GM20000 (cell line): ENCODE measurements at regions not wholly inside any gene's neighbourhood (a gene's known extent, or its start where the extent isn't known, plus 50 kb on each side); places are given as distances from the start of the nearest gene placed in this dataset.

Experiments
- DNase-seq: peaks from one replicate; pipeline ENCODE4 v3.0.0; 2012; ENCODE audit warnings: low spot score
- TF ChIP-seq, protein P1 (sequence below): IDR thresholded peaks from 2 replicates; pipeline ENCODE4 v1.5.1; 2012; ENCODE audit warnings: mild to moderate bottlenecking, control low read depth; ENCODE audit errors: extremely low read depth, missing control alignments

DNA sequence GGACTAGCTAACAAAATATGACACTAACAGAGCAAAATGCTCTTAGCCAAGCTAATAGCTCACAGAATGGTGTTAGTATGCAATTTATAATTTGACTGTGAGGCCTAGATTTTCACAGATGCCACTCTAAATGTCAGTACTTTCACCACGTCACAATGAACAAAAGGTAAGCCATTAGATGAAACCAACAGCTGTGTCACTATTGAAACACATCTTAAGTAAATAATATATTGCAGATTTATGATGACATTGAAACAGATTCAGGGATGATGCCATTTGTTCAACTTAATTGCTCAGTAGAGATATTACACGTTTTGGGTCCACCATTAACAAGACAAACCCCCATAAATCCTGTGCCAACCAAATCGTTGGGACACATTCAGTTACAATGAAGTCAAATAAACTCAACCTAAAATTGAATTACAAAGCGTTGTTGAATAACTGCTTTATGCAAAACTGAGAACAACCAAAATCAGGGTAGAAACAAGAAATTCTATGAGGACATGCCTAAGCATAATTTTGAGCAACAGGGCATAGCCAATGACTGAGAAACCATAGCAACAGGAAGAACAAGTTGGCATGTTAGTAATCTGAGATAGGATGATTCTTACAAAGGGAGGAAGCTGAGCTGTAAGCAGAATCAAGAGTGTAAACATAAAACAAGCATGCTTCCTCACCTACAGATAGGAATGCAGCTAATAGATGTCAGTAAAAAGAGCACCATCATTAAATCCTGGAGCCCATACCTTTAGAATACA is 85.6 kb upstream of the KHDRBS2 start:
- no peak for DNase-seq
- TF ChIP-seq, protein P1, sequence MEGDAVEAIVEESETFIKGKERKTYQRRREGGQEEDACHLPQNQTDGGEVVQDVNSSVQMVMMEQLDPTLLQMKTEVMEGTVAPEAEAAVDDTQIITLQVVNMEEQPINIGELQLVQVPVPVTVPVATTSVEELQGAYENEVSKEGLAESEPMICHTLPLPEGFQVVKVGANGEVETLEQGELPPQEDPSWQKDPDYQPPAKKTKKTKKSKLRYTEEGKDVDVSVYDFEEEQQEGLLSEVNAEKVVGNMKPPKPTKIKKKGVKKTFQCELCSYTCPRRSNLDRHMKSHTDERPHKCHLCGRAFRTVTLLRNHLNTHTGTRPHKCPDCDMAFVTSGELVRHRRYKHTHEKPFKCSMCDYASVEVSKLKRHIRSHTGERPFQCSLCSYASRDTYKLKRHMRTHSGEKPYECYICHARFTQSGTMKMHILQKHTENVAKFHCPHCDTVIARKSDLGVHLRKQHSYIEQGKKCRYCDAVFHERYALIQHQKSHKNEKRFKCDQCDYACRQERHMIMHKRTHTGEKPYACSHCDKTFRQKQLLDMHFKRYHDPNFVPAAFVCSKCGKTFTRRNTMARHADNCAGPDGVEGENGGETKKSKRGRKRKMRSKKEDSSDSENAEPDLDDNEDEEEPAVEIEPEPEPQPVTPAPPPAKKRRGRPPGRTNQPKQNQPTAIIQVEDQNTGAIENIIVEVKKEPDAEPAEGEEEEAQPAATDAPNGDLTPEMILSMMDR = no peak

DNA sequence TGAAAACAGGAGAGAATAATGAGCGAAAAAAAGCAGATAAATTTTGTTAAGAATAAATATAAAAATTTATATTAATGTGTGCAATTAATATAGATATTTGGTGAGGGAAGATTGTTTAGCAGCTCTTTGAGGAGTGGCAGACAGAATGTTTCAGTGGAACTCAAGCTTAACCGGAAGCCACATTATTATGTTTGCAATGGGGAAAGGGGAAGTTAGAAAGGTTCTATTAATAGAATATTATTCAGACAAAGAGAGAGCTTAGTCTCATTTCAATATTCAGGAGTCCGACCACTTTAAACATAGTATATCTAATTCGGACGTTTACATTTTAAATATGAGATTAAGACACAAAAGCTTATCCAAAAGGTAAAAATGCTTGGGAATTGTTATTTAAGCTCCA is 81.6 kb upstream of the KHDRBS2 start:
- DNase-seq = peak; percentile 19
- TF ChIP-seq, protein P1 = no peak

DNA sequence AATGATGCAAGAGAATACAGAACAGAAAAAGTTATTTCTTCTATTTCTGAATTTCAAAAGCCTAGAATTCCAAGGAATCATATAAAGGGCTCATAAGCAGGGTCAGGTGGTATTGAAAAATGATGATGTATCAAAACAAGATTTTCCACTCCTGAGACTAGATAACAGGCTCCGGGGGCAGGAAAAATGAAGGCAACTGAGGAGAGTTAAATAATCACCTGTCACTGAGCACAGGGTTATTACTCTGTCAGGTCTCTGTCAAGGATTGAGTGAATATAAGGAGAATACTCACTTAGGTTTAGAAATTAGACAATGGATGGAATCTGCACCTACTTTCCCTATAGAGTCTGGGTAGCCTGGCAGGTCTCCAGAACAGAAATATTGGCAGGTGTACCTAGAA is 76.1 kb upstream of the KHDRBS2 start:
- TF ChIP-seq, protein P1 = no peak
- no peak for DNase-seq

DNA sequence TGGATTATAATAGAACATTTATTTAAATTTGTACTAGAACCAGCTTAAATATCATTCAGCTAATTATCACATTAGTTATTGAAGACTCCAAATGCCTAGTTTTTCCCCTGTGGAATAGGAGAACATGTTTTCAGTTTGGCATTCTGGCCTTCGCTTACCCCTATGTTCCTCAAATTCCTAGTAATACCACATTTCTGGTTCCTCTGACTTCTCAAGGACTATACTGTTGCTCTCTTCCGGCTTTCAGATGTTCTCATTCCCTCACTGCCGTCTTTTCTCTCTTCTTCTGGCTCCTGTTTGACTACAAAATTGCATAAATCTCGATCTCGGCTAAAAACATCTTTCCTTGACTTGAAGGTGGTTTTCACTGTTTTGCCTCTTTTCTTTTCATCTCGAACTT is 71.8 kb upstream of the KHDRBS2 start:
- no peak for DNase-seq
- TF ChIP-seq, protein P1 = no peak

DNA sequence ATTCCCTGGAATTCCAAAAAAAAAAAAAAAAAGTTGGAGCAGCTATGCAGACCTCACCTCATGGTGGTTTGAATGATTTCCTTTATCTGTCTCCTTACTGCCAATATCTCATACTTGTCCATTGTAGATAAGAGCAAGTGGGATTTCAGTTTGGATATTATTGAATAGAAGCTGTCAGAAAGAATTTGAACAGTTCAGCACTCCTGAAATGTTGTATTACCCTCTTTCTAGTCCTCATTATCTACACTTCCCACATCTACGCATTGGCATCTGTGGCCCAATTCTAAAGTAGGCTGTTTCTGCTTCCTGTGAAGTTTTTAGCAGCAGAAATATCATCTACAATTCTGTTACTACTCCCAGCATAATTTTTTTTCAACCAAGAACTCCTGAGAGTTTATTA is 68.2 kb upstream of the KHDRBS2 start:
- TF ChIP-seq, protein P1 = no peak
- no peak for DNase-seq

DNA sequence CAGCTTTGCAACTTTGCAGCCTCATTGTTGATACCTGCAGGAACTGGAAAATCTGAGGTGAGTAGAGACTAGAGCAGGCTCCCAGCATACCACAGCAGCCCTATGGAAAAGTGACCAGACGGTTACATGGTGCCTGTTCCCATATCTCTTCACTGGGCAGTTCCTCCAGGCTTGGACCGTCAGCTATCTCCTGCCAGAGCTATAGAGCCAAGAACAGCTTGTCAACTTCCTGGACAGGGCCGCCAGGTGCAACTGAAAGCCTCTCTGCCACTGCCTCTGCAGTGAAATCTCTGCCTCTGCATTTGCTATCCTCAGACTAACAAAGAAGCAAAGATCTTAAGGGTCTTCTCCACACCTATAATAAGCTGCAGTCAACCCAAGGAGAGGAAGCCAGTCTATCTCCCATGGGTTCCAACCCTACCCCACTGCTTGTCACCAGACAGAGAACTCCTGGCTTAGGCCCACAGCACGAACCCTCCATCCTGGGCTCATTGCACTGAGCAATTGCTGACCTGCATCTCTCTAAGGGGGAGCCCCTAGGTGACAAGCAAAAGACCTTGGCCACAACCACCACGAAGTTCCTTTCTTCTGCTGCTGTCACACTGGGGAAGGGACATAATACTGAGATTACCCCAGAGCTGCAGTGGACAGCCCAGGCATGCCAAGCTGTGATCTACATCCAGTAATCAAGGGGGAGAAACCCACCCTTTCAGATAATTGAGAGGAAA is 60.1 kb upstream of the KHDRBS2 start:
- TF ChIP-seq, protein P1 = no peak
- no peak for DNase-seq

DNA sequence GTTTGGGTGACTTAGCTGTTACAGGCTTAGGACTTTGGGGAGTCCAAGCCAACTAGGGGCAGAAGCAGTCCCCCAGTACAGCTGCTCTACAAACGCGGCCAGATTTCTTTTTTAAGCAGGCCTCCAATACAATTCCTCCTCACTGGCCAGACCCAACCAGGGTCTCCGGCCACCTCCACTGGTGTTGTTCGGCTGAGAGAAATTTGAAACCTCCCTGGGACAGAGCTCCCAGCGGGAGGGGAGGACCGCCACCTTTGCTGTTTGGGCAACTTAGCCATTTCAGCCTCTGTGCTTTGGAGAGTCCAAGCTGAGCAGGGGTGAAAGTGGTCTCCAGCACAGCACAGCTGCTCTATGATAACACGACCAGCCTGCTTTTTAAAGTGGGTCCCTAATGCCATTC is 59.4 kb upstream of the KHDRBS2 start:
- DNase-seq = no peak
- TF ChIP-seq, protein P1 = no peak
